Coronary artery (tissue), 2 donors: ENCODE measurements at regions not wholly inside any gene's neighbourhood (a gene's known extent, or its start where the extent isn't known, plus 50 kb on each side); places are given as distances from the start of the nearest gene placed in this dataset.

Source experiments
- DNase-seq: peaks from one replicate; pipeline ENCODE4 v3.0.0-alpha.2; 2017; ENCODE audit warnings: low spot score
- H3K27ac ChIP-seq, 2 donors: fragments of 200-600 bp; sonication (generic); one replicate each; pipeline ENCODE4 v1.5.1; 2016 to 2019
- H3K4me3 ChIP-seq: fragments of 200-600 bp; sonication (generic); 2 replicates; pipeline ENCODE4 v1.5.1; 2016; ENCODE audit warnings: mild to moderate bottlenecking, moderate library complexity
- CTCF ChIP-seq: fragments of 200-600 bp; sonication (generic); IDR thresholded peaks from one replicate; pipeline ENCODE4 v1.5.1; 2019; ENCODE audit warnings: antibody characterized with exemption

GRCh38 chr10:128476368-128476725 lies 350.1 kb upstream of the MKI67 start:
- no peak for DNase-seq
- no peak overlapping the region for H3K4me3 ChIP-seq
- no peak overlapping the region for H3K27ac ChIP-seq
- TF ChIP-seq CTCF, result no peak

- Histone ChIP-seq H3K27ac (no peak overlapping the region), H3K4me3 (no peak overlapping the region)
- no peak for TF ChIP-seq CTCF
- DNase-seq, result no peak
Measured at GRCh38 chr10:128476845-128477244, 350.6 kb upstream of the MKI67 start.

GRCh38 chr10:128480601-128481000 lies 354.4 kb upstream of the MKI67 start:
- H3K4me3 ChIP-seq, result no peak overlapping the region
- DNase-seq, result no peak
- no peak overlapping the region for H3K27ac ChIP-seq
- no peak for TF ChIP-seq CTCF

- no peak overlapping the region for H3K27ac ChIP-seq
- DNase-seq, result no peak
- H3K4me3 ChIP-seq, result no peak overlapping the region
- no peak for TF ChIP-seq CTCF
Measured at GRCh38 chr10:128481152-128481840, 355.1 kb upstream of the MKI67 start.

GRCh38 chr10:128482052-128482451 lies 355.8 kb upstream of the MKI67 start:
- TF ChIP-seq CTCF, result no peak
- Histone ChIP-seq H3K27ac (no peak overlapping the region), H3K4me3 (no peak overlapping the region)
- DNase-seq, result no peak

GRCh38 chr10:128483216-128483615 lies 357.0 kb upstream of the MKI67 start:
- H3K4me3 ChIP-seq, result no peak overlapping the region
- no peak for DNase-seq
- no peak overlapping the region for H3K27ac ChIP-seq
- TF ChIP-seq CTCF, result no peak

- no peak for DNase-seq
- Histone ChIP-seq H3K4me3 (no peak overlapping the region), H3K27ac (no peak overlapping the region)
- TF ChIP-seq CTCF, result no peak
Measured at GRCh38 chr10:128484041-128484440, 357.8 kb upstream of the MKI67 start.
